Heart left ventricle (tissue), 16 donors: ENCODE measurements at regions not wholly inside any gene's neighbourhood (a gene's known extent, or its start where the extent isn't known, plus 50 kb on each side); places are given as distances from the start of the nearest gene placed in this dataset.

ENCODE experiments used
- ATAC-seq, 4 donors: fragments of 200-7000 bp; cut with Tn5 transposase; one replicate each; pipeline ENCODE4 v1.9.1; 2020 to 2022; ENCODE audit warnings: moderate library complexity in 4 of 4, mild to moderate bottlenecking in 3 of 4, moderate number of reproducible peaks in 1 of 4
- DNase-seq, 5 donors: peaks; one replicate each; pipeline ENCODE4 v3.0.0-alpha.2; 2020
- H3K27ac ChIP-seq, 12 donors: fragments of 200-600 bp; sonication (generic) in 4 of 12; one replicate each; pipeline versions ENCODE4 v1.5.0 to v1.8.0; 2016 to 2022; ENCODE audit warnings: mild to moderate bottlenecking in 2 of 12
- H3K27me3 ChIP-seq, 9 donors: fragments of 200-600 bp; sonication (generic) in 2 of 9; one replicate each; pipeline versions ENCODE4 v1.5.1 to v1.8.0; 2016 to 2022; ENCODE audit warnings: mild to moderate bottlenecking in 3 of 9
- H3K36me3 ChIP-seq, 9 donors: fragments of 200-600 bp; sonication (generic) in 2 of 9; one replicate each; pipeline versions ENCODE4 v1.5.0 to v1.8.0; 2018 to 2022; ENCODE audit warnings: mild to moderate bottlenecking in 2 of 9
- H3K4me1 ChIP-seq, 12 donors: fragments of 200-600 bp; sonication (generic) in 4 of 12; one replicate each; pipeline versions ENCODE4 v1.5.0 to v1.8.0; 2016 to 2022; ENCODE audit warnings: mild to moderate bottlenecking in 3 of 12
- H3K4me3 ChIP-seq, 12 donors: fragments of 200-600 bp; sonication (generic) in 4 of 12; one replicate each; pipeline versions ENCODE4 v1.5.0 to v1.8.0; 2017 to 2022; ENCODE audit warnings: mild to moderate bottlenecking in 9 of 12, moderate library complexity in 4 of 12
- H3K9me3 ChIP-seq, 12 donors: fragments of 200-600 bp; sonication (generic) in 4 of 12; one replicate each; pipeline versions ENCODE4 v1.5.0 to v1.8.0; 2016 to 2022; ENCODE audit warnings: mild to moderate bottlenecking in 1 of 12
- CTCF ChIP-seq, 12 donors: fragments of 200-600 bp; sonication (generic) in 4 of 12; IDR thresholded peaks; one replicate each; pipeline versions ENCODE4 v1.5.0 to v1.8.0; 2018 to 2022; ENCODE audit warnings: antibody characterized with exemption in 12 of 12, mild to moderate bottlenecking in 5 of 12
- POLR2A ChIP-seq, 2 donors: fragments of 450-650 bp; IDR thresholded peaks; one replicate each; pipeline ENCODE4 v1.6.1; 2017; ENCODE audit warnings: antibody characterized with exemption in 2 of 2, mild to moderate bottlenecking in 2 of 2, moderate library complexity in 2 of 2
- WGBS, 4 donors: extraction: QIAGEN DNeasy Blood & Tissue Kit in 2 of 4; methylation state at CpG; one replicate each; pipeline versions ENCODE4 v1.1.5 to v1.1.7; 2013 to 2018; 5-methylcytosine and 5-hydroxymethylcytosine counted together
- intact Hi-C, 10 donors: fragments of 100-400 bp; cut with DNase I; formaldehyde crosslinking; loops; one replicate each; pipeline versions ENCODE4 v1.11.1 to v1.14.2; 2022
- donor health status: ischemic (EF 13 %, LVEDD 7.1; RV severe dilation, severe dysfunction).
- donor health status: healthy with polysubstance abuse.
- donor health status: DM: no; HTN: yes; CAD: no.
- donor health status: DM: no; HTN: no; CAD: no.
- donor health status: ischemic (EF 25% LVEDD 6.9; RV normal size, moderate dysfunction).
- donor health status: ischemic (EF 25% LVEDD 5.7; RV mildly dilated, moderate dysfunction).
- donor health status: healthy.
- donor health status: DM: yes; HTN: yes; CAD: no.
- donor health status: ischemic (EF 35%, LVEDD 5.7; RV mildly dilated, moderate dysfunction).
- donor health status: nonischemic (EF 11% LVEDD 7.7; RV severe dilation, severe dysfunction).
- donor health status: DM: yes; HTN: yes; CAD: no.
- donor health status: PGD.
- donor health status: ischemic (EF 29% LVEDD 5.4; RV normal size, mild dysfunction).
- donor health status: nonischemic (EF 23%, LVEDD 6.1; RV moderate dilation, normal function).

DNA sequence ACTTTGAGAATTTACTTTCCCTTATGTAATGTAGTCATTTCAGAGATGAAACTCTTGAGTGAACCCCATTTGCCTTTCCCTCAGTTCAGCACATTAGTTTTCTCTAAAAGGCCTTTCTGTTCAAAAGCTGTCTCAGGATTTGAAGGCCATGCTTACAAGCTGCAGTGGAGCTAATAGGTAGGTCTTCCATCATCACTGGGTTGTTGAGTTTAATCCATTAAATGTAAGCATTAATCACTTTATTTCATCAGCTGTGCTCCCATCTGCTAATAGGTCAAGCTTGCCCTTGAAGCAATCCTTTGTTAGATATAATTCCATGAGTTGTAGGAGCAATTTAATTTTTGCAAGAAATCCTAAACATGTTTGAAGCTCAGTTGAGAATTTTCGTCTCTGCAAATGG is 422.2 kb upstream of the ZP4 start:
- Histone ChIP-seq H3K36me3 (no peaks in the 10 kb centered on the region), H3K27me3 (no peaks in the 10 kb centered on the region), H3K4me3 (no peak overlapping the region), H3K4me1 (no peaks in the 10 kb centered on the region), H3K27ac (no peak overlapping the region), H3K9me3 (no peaks in the 10 kb centered on the region)
- intact Hi-C loops = no loop called here
- ATAC-seq (no peak), DNase-seq (no peak)
- WGBS, 4 donors = 53 to 84% (median 68%) methylated on average over 1 of the region's 1 CpG
- TF ChIP-seq CTCF (IDR thresholded peaks at IDR 0.05) (no peak), POLR2A (IDR thresholded peaks at IDR 0.05) (no peak)

DNA sequence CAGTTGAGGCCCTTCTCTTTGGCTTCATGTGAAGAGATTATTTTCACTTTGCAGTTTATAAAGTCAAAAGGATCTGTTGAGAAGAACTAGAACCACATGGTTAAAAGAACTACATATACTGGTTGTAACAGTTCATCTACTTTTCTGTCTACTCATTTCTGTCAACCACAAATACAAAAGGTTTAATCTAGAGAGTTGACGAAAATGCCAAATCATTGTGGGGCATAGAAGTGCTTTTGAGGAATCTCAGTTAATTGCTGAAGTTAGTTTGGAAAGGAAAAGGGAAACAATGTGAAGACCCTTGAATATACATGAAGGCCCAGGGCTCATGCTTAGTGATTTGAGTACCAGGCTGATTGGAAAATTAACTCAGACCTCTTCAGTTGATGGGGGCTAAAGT is 415.7 kb upstream of the ZP4 start:
- Histone ChIP-seq H3K27me3 (no peaks in the 10 kb centered on the region), H3K36me3 (no peaks in the 10 kb centered on the region), H3K4me1 (no peaks in the 10 kb centered on the region), H3K4me3 (no peak overlapping the region), H3K9me3 (no peaks in the 10 kb centered on the region), H3K27ac (no peak overlapping the region)
- no peak for ATAC-seq
- DNase-seq = no peak
- intact Hi-C loops = no loop called here
- WGBS, 4 donors = 57 to 82% (median 63%) methylated on average over 1 of the region's 1 CpG
- TF ChIP-seq POLR2A (IDR thresholded peaks at IDR 0.05) = no peak
- TF ChIP-seq CTCF (IDR thresholded peaks at IDR 0.05) = no peak

DNA sequence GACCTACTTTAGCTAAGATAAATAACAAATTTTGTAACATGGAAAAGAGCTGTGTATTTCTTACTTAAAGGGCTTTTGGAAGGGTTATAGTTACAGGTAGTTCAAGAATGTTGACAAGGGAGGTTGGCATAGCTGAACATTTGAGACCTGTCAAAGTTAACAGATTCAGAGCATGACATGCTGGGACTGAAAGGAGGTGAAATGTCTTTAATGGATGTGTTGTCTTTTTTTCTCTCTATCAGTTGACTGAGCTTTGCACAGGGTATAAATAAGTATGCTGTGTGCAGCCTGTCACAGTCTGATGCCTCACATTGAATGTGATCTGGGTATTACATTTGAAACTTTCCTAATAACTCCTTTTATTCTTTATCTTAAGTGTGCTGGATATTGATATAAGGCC is 411.9 kb upstream of the ZP4 start:
- TF ChIP-seq POLR2A (IDR thresholded peaks at IDR 0.05) = no peak
- TF ChIP-seq CTCF (IDR thresholded peaks at IDR 0.05) = no peak
- no peak overlapping the region for H3K4me3 ChIP-seq
- intact Hi-C loops = no loop called here
- peaks cover 0 to 8% (median 0%) of the 10 kb centered on the region in 12 donors for H3K9me3 ChIP-seq
- H3K4me1 ChIP-seq = no peaks in the 10 kb centered on the region
- no peak for ATAC-seq
- H3K27me3 ChIP-seq = no peaks in the 10 kb centered on the region
- H3K36me3 ChIP-seq = no peaks in the 10 kb centered on the region
- no peak overlapping the region for H3K27ac ChIP-seq
- DNase-seq = no peak

GRCh38 chr1:238296371-238296770 is 405.6 kb upstream of the ZP4 start:
- WGBS, 4 donors = 83 to 86% (median 85%) methylated on average over 7 of the region's 7 CpGs

More at GRCh38 chr1:238296371-238296770, 405.6 kb upstream of the ZP4 start:
- H3K4me3 ChIP-seq = no peak overlapping the region
- peaks cover 0 to 17% (median 0%) of the 10 kb centered on the region in 12 donors for H3K9me3 ChIP-seq
- no peaks in the 10 kb centered on the region for H3K4me1 ChIP-seq
- ATAC-seq (no peak), DNase-seq (no peak)
- no peaks in the 10 kb centered on the region for H3K36me3 ChIP-seq
- no peaks in the 10 kb centered on the region for H3K27me3 ChIP-seq
- no peak overlapping the region for H3K27ac ChIP-seq
- TF ChIP-seq CTCF (IDR thresholded peaks at IDR 0.05) (no peak), POLR2A (IDR thresholded peaks at IDR 0.05) (no peak)
- intact Hi-C loops = no loop called here
